ENCODE measurements at regions not wholly inside any gene's neighbourhood (a gene's known extent, or its start where the extent isn't known, plus 50 kb on each side); places are given as distances from the start of the nearest gene placed in this dataset.
"Not testable (repeated sequence)": the region's sequence is repeated elsewhere in the genome, so short reads cannot be mapped to it uniquely, and the experiment has no call there.

DNA sequence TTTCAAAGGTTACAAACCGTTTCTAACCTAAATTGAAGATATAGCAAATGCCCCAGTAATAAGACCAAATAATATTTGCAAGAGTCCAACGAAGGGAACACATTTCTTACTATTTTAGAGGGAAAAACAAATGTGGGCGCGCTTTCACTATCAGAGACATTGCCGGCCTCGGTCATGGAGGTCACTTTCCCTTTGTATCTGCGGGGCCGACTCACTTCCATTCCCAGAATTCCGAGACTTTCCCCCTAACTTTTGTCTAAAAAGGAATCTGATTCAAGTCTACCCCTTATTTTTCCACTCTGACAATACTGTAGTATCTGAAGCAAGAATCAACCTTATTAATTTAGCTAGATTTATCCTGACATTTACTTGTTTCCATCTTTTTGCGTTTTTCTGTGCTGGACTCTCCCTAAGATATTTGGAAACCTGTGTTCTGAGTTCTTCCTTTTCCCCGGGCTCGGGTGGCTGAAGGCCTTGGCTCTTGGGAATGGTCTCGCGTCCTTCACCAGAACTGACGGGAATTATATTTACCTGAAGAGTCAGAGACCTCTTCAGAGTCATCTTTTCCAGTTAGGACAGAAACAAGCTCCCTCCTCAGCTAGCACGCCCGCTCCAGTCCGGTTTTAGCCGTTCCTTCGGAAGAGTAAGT, 71.8 kb upstream of the ZNF184 start:
- TF ChIP-seq ZFP3 (CRISPR knock-in tag; IDR thresholded peaks at IDR 0.05) (no peak), GLIS3 (CRISPR knock-in tag; IDR thresholded peaks at IDR 0.05) (no peak), ZFP30 (CRISPR knock-in tag; IDR thresholded peaks at IDR 0.05) (no peak), TCF4 (CRISPR knock-in tag; IDR thresholded peaks at IDR 0.05; ENCODE audit: borderline replicate concordance) (no peak), ZC3H10 (CRISPR knock-in tag; IDR thresholded peaks at IDR 0.05) (no peak), CSDC2 (CRISPR knock-in tag; IDR thresholded peaks at IDR 0.05) (no peak), ZNF565 (CRISPR knock-in tag; conservative IDR thresholded peaks at IDR 0.05; ENCODE audit: low read depth) (no peak), TOX (CRISPR knock-in tag; IDR thresholded peaks at IDR 0.05; ENCODE audit: borderline replicate concordance) (no peak), OSR1 (CRISPR knock-in tag; IDR thresholded peaks at IDR 0.05) (no peak), RARB (CRISPR knock-in tag; IDR thresholded peaks at IDR 0.05) (no peak)
- TF ChIP-seq, protein P1, sequence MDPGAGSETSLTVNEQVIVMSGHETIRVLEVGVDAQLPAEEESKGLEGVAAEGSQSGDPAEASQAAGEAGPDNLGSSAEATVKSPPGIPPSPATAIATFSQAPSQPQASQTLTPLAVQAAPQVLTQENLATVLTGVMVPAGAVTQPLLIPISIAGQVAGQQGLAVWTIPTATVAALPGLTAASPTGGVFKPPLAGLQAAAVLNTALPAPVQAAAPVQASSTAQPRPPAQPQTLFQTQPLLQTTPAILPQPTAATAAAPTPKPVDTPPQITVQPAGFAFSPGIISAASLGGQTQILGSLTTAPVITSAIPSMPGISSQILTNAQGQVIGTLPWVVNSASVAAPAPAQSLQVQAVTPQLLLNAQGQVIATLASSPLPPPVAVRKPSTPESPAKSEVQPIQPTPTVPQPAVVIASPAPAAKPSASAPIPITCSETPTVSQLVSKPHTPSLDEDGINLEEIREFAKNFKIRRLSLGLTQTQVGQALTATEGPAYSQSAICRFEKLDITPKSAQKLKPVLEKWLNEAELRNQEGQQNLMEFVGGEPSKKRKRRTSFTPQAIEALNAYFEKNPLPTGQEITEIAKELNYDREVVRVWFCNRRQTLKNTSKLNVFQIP (CRISPR knock-in tag; IDR thresholded peaks at IDR 0.05; ENCODE audit: borderline replicate concordance, low read depth) = no peak
- TF ChIP-seq, protein P2, sequence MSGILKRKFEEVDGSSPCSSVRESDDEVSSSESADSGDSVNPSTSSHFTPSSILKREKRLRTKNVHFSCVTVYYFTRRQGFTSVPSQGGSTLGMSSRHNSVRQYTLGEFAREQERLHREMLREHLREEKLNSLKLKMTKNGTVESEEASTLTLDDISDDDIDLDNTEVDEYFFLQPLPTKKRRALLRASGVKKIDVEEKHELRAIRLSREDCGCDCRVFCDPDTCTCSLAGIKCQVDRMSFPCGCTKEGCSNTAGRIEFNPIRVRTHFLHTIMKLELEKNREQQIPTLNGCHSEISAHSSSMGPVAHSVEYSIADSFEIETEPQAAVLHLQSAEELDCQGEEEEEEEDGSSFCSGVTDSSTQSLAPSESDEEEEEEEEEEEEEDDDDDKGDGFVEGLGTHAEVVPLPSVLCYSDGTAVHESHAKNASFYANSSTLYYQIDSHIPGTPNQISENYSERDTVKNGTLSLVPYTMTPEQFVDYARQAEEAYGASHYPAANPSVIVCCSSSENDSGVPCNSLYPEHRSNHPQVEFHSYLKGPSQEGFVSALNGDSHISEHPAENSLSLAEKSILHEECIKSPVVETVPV (CRISPR knock-in tag; IDR thresholded peaks at IDR 0.05) = no peak
- TF ChIP-seq, protein P3, sequence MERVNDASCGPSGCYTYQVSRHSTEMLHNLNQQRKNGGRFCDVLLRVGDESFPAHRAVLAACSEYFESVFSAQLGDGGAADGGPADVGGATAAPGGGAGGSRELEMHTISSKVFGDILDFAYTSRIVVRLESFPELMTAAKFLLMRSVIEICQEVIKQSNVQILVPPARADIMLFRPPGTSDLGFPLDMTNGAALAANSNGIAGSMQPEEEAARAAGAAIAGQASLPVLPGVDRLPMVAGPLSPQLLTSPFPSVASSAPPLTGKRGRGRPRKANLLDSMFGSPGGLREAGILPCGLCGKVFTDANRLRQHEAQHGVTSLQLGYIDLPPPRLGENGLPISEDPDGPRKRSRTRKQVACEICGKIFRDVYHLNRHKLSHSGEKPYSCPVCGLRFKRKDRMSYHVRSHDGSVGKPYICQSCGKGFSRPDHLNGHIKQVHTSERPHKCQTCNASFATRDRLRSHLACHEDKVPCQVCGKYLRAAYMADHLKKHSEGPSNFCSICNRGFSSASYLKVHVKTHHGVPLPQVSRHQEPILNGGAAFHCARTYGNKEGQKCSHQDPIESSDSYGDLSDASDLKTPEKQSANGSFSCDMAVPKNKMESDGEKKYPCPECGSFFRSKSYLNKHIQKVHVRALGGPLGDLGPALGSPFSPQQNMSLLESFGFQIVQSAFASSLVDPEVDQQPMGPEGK (CRISPR knock-in tag; IDR thresholded peaks at IDR 0.05; ENCODE audit: borderline replicate concordance) = no peak
- peak; percentile 16 for ATAC-seq

DNA sequence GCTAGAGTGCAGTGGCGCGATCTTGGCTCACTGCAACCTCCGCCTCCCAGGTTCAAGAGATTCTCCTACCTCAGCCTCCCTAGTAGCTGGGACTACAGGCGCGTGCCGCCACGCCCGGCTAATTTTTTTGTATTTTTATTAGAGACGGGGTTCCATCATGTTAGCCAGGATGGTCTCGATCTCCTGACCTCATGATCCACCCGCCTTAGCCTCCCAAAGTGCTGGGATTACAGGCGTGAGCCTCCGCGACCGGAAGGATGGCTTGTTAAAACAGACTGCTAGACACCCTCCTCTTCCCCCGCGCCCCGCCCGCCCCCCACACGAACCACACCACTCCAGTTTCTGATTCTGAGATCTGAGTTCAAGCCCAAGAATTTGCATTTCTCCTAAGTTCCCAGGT, 71.2 kb upstream of the ZNF184 start:
- not testable (repeated sequence) for ATAC-seq

DNA sequence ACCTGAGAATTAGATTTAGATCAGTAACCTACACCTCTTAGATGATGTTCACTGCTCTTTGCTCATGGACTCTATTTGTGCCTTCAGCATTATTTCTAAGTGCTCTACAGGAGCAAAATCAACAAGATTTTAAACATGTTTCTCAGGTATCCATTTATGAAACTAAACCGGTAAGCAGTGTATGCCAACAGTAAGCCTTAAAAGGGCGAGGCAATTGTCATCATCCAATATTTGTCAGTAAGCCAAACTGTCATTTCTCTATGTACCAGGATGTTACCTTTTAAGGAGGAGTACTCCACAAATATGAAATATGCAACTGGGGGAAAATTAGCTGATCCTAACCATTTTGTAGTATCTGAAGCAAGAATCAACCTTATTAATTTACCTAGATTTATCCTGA, 69.6 kb upstream of the ZNF184 start:
- TF ChIP-seq TCF4 (CRISPR knock-in tag; IDR thresholded peaks at IDR 0.05; ENCODE audit: borderline replicate concordance) = no peak
- TF ChIP-seq ZNF565 (CRISPR knock-in tag; conservative IDR thresholded peaks at IDR 0.05; ENCODE audit: low read depth) = no peak
- TF ChIP-seq ISL1 (CRISPR knock-in tag; IDR thresholded peaks at IDR 0.05) = no peak
- TF ChIP-seq, protein P4, sequence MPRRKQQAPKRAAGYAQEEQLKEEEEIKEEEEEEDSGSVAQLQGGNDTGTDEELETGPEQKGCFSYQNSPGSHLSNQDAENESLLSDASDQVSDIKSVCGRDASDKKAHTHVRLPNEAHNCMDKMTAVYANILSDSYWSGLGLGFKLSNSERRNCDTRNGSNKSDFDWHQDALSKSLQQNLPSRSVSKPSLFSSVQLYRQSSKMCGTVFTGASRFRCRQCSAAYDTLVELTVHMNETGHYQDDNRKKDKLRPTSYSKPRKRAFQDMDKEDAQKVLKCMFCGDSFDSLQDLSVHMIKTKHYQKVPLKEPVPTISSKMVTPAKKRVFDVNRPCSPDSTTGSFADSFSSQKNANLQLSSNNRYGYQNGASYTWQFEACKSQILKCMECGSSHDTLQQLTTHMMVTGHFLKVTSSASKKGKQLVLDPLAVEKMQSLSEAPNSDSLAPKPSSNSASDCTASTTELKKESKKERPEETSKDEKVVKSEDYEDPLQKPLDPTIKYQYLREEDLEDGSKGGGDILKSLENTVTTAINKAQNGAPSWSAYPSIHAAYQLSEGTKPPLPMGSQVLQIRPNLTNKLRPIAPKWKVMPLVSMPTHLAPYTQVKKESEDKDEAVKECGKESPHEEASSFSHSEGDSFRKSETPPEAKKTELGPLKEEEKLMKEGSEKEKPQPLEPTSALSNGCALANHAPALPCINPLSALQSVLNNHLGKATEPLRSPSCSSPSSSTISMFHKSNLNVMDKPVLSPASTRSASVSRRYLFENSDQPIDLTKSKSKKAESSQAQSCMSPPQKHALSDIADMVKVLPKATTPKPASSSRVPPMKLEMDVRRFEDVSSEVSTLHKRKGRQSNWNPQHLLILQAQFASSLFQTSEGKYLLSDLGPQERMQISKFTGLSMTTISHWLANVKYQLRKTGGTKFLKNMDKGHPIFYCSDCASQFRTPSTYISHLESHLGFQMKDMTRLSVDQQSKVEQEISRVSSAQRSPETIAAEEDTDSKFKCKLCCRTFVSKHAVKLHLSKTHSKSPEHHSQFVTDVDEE (CRISPR knock-in tag; IDR thresholded peaks at IDR 0.05) = no peak
- no peak for TF ChIP-seq CSDC2 (CRISPR knock-in tag; IDR thresholded peaks at IDR 0.05)
- TF ChIP-seq OSR1 (CRISPR knock-in tag; IDR thresholded peaks at IDR 0.05) = no peak
- TF ChIP-seq ZFP30 (CRISPR knock-in tag; IDR thresholded peaks at IDR 0.05) = no peak
- TF ChIP-seq GLIS3 (CRISPR knock-in tag; IDR thresholded peaks at IDR 0.05) = no peak
- no peak for TF ChIP-seq ZC3H10 (CRISPR knock-in tag; IDR thresholded peaks at IDR 0.05)
- TF ChIP-seq PPARA (CRISPR knock-in tag; IDR thresholded peaks at IDR 0.05; ENCODE audit: borderline replicate concordance) = no peak
- TF ChIP-seq TOX (CRISPR knock-in tag; IDR thresholded peaks at IDR 0.05; ENCODE audit: borderline replicate concordance) = no peak
- TF ChIP-seq, protein P1 (CRISPR knock-in tag; IDR thresholded peaks at IDR 0.05; ENCODE audit: borderline replicate concordance, low read depth) = no peak
- ATAC-seq = no peak

DNA sequence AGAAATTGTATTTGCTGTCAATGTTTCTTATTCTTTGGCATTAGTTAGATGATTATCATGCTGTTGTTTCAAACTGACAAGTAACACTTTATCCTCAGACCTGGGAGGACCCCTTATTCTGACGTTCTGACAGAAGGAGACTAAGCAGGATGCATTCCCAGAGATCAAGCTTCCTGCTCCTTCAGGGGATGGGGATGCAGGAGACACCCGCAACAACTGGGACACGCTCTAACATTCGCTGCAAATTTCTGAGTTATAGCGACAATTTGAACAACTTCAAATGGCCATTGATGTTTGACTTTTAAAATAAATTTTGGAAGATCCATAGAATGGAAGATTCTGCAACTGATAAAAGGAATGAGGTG, 69.0 kb upstream of the ZNF184 start:
- ATAC-seq = no peak
- TF ChIP-seq, protein P4 (CRISPR knock-in tag; IDR thresholded peaks at IDR 0.05) = no peak
- TF ChIP-seq ZNF70 (CRISPR knock-in tag; IDR thresholded peaks at IDR 0.05) = no peak
- TF ChIP-seq PPARA (CRISPR knock-in tag; IDR thresholded peaks at IDR 0.05; ENCODE audit: borderline replicate concordance) = no peak
- TF ChIP-seq BACH2 (CRISPR knock-in tag; IDR thresholded peaks at IDR 0.05; ENCODE audit: borderline replicate concordance) = no peak
- TF ChIP-seq CSDC2 (CRISPR knock-in tag; IDR thresholded peaks at IDR 0.05) = no peak
- no peak for TF ChIP-seq GLIS3 (CRISPR knock-in tag; IDR thresholded peaks at IDR 0.05)
- no peak for TF ChIP-seq RARB (CRISPR knock-in tag; IDR thresholded peaks at IDR 0.05)
- TF ChIP-seq, protein P2 (CRISPR knock-in tag; IDR thresholded peaks at IDR 0.05) = no peak
- no peak for TF ChIP-seq ZFP30 (CRISPR knock-in tag; IDR thresholded peaks at IDR 0.05)
- no peak for TF ChIP-seq OSR1 (CRISPR knock-in tag; IDR thresholded peaks at IDR 0.05)
- no peak for TF ChIP-seq ZC3H10 (CRISPR knock-in tag; IDR thresholded peaks at IDR 0.05)
- no peak for TF ChIP-seq ISL1 (CRISPR knock-in tag; IDR thresholded peaks at IDR 0.05)
- TF ChIP-seq SNAI2 (CRISPR knock-in tag; IDR thresholded peaks at IDR 0.05) = no peak
- TF ChIP-seq TCF4 (CRISPR knock-in tag; IDR thresholded peaks at IDR 0.05; ENCODE audit: borderline replicate concordance) = no peak
